ENCODE measurements at regions not wholly inside any gene's neighbourhood (a gene's known extent, or its start where the extent isn't known, plus 50 kb on each side); places are given as distances from the start of the nearest gene placed in this dataset.

DNA sequence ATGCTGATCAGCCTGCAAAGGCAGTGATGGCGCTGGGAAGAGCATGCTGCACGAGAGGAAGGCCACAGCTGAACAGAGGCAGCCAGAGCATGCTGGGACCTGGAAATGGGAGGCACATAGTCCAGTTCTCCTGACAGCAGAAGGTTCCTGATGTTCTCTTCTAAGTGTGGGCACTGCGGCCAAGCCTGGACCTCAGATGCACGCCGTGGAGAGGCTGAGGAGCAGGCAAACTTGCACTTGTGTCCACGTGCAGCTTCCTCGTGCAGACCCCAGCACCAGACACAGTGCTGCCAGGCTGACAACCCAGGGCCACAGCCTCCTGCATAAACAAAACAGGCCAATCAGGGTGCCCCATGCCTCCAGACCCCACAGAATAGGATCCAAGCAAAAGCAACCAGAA lies 93.5 kb upstream of the LANCL2 start (continued):
- TF ChIP-seq NANOG (IDR thresholded peaks at IDR 0.05; ENCODE audit: borderline replicate concordance) (no peak), POLR2AphosphoS5 (IDR thresholded peaks at IDR 0.05; ENCODE audit: low read depth) (no peak)
- TF ChIP-seq, protein P1, sequence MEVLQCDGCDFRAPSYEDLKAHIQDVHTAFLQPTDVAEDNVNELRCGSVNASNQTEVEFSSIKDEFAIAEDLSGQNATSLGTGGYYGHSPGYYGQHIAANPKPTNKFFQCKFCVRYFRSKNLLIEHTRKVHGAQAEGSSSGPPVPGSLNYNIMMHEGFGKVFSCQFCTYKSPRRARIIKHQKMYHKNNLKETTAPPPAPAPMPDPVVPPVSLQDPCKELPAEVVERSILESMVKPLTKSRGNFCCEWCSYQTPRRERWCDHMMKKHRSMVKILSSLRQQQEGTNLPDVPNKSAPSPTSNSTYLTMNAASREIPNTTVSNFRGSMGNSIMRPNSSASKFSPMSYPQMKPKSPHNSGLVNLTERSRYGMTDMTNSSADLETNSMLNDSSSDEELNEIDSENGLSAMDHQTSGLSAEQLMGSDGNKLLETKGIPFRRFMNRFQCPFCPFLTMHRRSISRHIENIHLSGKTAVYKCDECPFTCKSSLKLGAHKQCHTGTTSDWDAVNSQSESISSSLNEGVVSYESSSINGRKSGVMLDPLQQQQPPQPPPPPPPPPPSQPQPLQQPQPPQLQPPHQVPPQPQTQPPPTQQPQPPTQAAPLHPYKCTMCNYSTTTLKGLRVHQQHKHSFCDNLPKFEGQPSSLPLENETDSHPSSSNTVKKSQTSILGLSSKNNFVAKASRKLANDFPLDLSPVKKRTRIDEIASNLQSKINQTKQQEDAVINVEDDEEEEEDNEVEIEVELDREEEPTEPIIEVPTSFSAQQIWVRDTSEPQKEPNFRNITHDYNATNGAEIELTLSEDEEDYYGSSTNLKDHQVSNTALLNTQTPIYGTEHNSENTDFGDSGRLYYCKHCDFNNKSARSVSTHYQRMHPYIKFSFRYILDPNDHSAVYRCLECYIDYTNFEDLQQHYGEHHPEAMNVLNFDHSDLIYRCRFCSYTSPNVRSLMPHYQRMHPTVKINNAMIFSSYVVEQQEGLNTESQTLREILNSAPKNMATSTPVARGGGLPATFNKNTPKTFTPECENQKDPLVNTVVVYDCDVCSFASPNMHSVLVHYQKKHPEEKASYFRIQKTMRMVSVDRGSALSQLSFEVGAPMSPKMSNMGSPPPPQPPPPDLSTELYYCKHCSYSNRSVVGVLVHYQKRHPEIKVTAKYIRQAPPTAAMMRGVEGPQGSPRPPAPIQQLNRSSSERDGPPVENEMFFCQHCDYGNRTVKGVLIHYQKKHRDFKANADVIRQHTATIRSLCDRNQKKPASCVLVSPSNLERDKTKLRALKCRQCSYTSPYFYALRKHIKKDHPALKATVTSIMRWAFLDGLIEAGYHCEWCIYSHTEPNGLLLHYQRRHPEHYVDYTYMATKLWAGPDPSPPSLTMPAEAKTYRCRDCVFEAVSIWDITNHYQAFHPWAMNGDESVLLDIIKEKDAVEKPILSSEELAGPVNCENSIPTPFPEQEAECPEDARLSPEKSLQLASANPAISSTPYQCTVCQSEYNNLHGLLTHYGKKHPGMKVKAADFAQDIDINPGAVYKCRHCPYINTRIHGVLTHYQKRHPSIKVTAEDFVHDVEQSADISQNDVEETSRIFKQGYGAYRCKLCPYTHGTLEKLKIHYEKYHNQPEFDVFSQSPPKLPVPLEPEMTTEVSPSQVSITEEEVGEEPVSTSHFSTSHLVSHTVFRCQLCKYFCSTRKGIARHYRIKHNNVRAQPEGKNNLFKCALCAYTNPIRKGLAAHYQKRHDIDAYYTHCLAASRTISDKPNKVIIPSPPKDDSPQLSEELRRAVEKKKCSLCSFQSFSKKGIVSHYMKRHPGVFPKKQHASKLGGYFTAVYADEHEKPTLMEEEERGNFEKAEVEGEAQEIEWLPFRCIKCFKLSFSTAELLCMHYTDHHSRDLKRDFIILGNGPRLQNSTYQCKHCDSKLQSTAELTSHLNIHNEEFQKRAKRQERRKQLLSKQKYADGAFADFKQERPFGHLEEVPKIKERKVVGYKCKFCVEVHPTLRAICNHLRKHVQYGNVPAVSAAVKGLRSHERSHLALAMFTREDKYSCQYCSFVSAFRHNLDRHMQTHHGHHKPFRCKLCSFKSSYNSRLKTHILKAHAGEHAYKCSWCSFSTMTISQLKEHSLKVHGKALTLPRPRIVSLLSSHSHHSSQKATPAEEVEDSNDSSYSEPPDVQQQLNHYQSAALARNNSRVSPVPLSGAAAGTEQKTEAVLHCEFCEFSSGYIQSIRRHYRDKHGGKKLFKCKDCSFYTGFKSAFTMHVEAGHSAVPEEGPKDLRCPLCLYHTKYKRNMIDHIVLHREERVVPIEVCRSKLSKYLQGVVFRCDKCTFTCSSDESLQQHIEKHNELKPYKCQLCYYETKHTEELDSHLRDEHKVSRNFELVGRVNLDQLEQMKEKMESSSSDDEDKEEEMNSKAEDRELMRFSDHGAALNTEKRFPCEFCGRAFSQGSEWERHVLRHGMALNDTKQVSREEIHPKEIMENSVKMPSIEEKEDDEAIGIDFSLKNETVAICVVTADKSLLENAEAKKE (CRISPR knock-in tag; IDR thresholded peaks at IDR 0.05) = no peak

DNA sequence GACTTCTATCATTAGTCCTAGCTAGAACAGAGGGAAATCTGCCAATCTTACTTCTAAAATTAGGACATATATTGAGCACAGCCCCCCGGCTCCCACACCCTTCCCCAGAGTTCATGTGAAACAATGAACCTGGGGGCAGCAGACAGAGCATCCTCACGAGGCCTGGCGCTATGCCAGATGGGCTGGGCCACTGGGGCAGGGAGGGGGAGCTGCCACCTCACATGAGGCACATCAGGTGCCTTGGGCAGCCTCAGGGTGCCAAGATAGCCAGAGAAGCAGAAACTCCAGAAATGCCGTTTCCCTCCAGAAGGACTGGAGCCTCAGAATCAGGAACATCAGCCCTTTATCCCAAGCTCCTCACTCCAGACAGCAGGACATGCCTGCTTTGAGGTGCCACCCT lies 92.8 kb upstream of the LANCL2 start:
- H3K27ac Mint-ChIP-seq = no peak overlapping the region
- Histone ChIP-seq H4K20me1 (replicated peaks; ENCODE audit: insufficient read depth) (no peaks in the 10 kb centered on the region), H3K27ac (ENCODE audit: low read depth) (no peak overlapping the region), H3K27me3 (ENCODE audit: insufficient read depth) (no peaks in the 10 kb centered on the region), H3K4me3 (no peak overlapping the region), H3K9me2 (ENCODE audit: insufficient read depth) (peaks cover 2% of the 10 kb centered on the region; the same call in 1 of the 2 replicates), H3F3A (replicated peaks; ENCODE audit: low read depth) (no peaks in the 10 kb centered on the region), H3K4me2 (no peak overlapping the region), H3K79me2 (replicated peaks; ENCODE audit: insufficient read depth) (no peaks in the 10 kb centered on the region), H3K36me3 (ENCODE audit: insufficient read depth) (no peaks in the 10 kb centered on the region), H2AFZ (no peak overlapping the region), H3K4me1 (ENCODE audit: insufficient read depth) (no peaks in the 10 kb centered on the region)
- no peaks in the 10 kb centered on the region for H3K9me3 Mint-ChIP-seq
- DNase-seq (ENCODE audit: low spot score) = no peak
- no peaks in the 10 kb centered on the region for H3K36me3 Mint-ChIP-seq (ENCODE audit: low read depth)
- no peaks in the 10 kb centered on the region for H3K4me1 Mint-ChIP-seq
- peaks cover 11% of the 10 kb centered on the region for H3K27me3 Mint-ChIP-seq (ENCODE audit: insufficient read depth, low read depth, poor library complexity)
- H3K4me3 Mint-ChIP-seq = no peak overlapping the region
- no peak for ATAC-seq
- TF ChIP-seq EZH2 (IDR thresholded peaks at IDR 0.05; ENCODE audit: low read depth, unreplicated experiment) (no peak), EZH2phosphoT487 (IDR thresholded peaks at IDR 0.05; ENCODE audit: unreplicated experiment) (no peak), JUNB (IDR thresholded peaks at IDR 0.05; ENCODE audit: unreplicated experiment) (no peak), NANOG (IDR thresholded peaks at IDR 0.05; ENCODE audit: borderline replicate concordance) (no peak)
- TF ChIP-seq, protein P2, sequence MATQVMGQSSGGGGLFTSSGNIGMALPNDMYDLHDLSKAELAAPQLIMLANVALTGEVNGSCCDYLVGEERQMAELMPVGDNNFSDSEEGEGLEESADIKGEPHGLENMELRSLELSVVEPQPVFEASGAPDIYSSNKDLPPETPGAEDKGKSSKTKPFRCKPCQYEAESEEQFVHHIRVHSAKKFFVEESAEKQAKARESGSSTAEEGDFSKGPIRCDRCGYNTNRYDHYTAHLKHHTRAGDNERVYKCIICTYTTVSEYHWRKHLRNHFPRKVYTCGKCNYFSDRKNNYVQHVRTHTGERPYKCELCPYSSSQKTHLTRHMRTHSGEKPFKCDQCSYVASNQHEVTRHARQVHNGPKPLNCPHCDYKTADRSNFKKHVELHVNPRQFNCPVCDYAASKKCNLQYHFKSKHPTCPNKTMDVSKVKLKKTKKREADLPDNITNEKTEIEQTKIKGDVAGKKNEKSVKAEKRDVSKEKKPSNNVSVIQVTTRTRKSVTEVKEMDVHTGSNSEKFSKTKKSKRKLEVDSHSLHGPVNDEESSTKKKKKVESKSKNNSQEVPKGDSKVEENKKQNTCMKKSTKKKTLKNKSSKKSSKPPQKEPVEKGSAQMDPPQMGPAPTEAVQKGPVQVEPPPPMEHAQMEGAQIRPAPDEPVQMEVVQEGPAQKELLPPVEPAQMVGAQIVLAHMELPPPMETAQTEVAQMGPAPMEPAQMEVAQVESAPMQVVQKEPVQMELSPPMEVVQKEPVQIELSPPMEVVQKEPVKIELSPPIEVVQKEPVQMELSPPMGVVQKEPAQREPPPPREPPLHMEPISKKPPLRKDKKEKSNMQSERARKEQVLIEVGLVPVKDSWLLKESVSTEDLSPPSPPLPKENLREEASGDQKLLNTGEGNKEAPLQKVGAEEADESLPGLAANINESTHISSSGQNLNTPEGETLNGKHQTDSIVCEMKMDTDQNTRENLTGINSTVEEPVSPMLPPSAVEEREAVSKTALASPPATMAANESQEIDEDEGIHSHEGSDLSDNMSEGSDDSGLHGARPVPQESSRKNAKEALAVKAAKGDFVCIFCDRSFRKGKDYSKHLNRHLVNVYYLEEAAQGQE (IDR thresholded peaks at IDR 0.05; ENCODE audit: unreplicated experiment) = no peak
